Coronary artery (tissue), 2 donors: ENCODE measurements at regions not wholly inside any gene's neighbourhood (a gene's known extent, or its start where the extent isn't known, plus 50 kb on each side); places are given as distances from the start of the nearest gene placed in this dataset.

Experiments
- DNase-seq: peaks from one replicate; pipeline ENCODE4 v3.0.0-alpha.2; 2017; ENCODE audit warnings: low spot score
- H3K27ac ChIP-seq, 2 donors: fragments of 200-600 bp; sonication (generic); one replicate each; pipeline ENCODE4 v1.5.1; 2016 to 2019
- H3K4me3 ChIP-seq: fragments of 200-600 bp; sonication (generic); 2 replicates; pipeline ENCODE4 v1.5.1; 2016; ENCODE audit warnings: mild to moderate bottlenecking, moderate library complexity
- CTCF ChIP-seq: fragments of 200-600 bp; sonication (generic); IDR thresholded peaks from one replicate; pipeline ENCODE4 v1.5.1; 2019; ENCODE audit warnings: antibody characterized with exemption

- no peak for TF ChIP-seq CTCF
- Histone ChIP-seq H3K4me3 (no peak overlapping the region), H3K27ac (no peak overlapping the region)
- no peak for DNase-seq
These were observed 174.3 kb downstream of the SLIT2 start for GRCh38 chr4:20426028-20426427.

GRCh38 chr4:20428436-20429160 is 176.9 kb downstream of the SLIT2 start:
- no peak for DNase-seq
- H3K4me3 ChIP-seq: no peak overlapping the region
- no peak for TF ChIP-seq CTCF
- H3K27ac ChIP-seq: no peak overlapping the region

GRCh38 chr4:20430259-20430941 is 178.7 kb downstream of the SLIT2 start:
- no peak overlapping the region for H3K4me3 ChIP-seq
- TF ChIP-seq CTCF: no peak
- peak overlapping the region in 1 of 2 donors; percentile 56 for H3K27ac ChIP-seq
- no peak for DNase-seq

GRCh38 chr4:20431543-20431951 is 179.8 kb downstream of the SLIT2 start:
- TF ChIP-seq CTCF: no peak
- peak overlapping the region; percentile 28 for H3K4me3 ChIP-seq
- peak overlapping the region in 1 of 2 donors; percentile 56 for H3K27ac ChIP-seq
- no peak for DNase-seq

GRCh38 chr4:20432088-20432487 is 180.4 kb downstream of the SLIT2 start:
- peak overlapping the region; percentile 28 for H3K4me3 ChIP-seq
- TF ChIP-seq CTCF: no peak
- no peak for DNase-seq
- H3K27ac ChIP-seq: peak overlapping the region in 1 of 2 donors; percentile 56

GRCh38 chr4:20433097-20433705 is 181.5 kb downstream of the SLIT2 start:
- DNase-seq: no peak
- TF ChIP-seq CTCF: no peak
- Histone ChIP-seq H3K4me3 (no peak overlapping the region), H3K27ac (peak overlapping the region in 1 of 2 donors; percentile 8)
